GM12891 (cell line): ENCODE measurements at regions not wholly inside any gene's neighbourhood (a gene's known extent, or its start where the extent isn't known, plus 50 kb on each side); places are given as distances from the start of the nearest gene placed in this dataset.

Source experiments
- DNase-seq: peaks from one replicate; pipeline ENCODE4 v3.0.0; 2011; ENCODE audit warnings: low spot score; ENCODE audit not compliant: insufficient read length
- FAIRE-seq: peaks from 2 replicates; lab custom pipeline; 2011; peaks lifted over from hg19 to GRCh38; lab: Jason Lieb, UNC
- PAX5 ChIP-seq: IDR thresholded peaks from 2 replicates; pipeline ENCODE4 v1.6.1; 2011; ENCODE audit warnings: low read length, moderate library complexity, mild to moderate bottlenecking; ENCODE audit not compliant: insufficient read depth, severe bottlenecking
- POLR2A ChIP-seq: IDR thresholded peaks from 2 replicates; pipeline ENCODE4 v1.6.1; 2011; ENCODE audit warnings: low read depth, low read length, control low read depth
- POLR2AphosphoS5 ChIP-seq: IDR thresholded peaks from 2 replicates; pipeline ENCODE4 v1.6.1; 2011; ENCODE audit warnings: low read depth, low read length, control low read depth
- POU2F2 ChIP-seq: IDR thresholded peaks from 2 replicates; pipeline ENCODE4 v1.6.1; 2011; ENCODE audit warnings: low read depth, mild to moderate bottlenecking, control low read depth, low read length, moderate library complexity
- SPI1 ChIP-seq: IDR thresholded peaks from 2 replicates; pipeline ENCODE4 v1.6.1; 2011; ENCODE audit warnings: low read depth, low read length, control low read depth
- TAF1 ChIP-seq: IDR thresholded peaks from 2 replicates; pipeline ENCODE4 v1.6.1; 2011; ENCODE audit warnings: low read depth, low read length, control low read depth

- DNase-seq, result no peak
- FAIRE-seq, result no peak
- TF ChIP-seq PAX5, result no peak
- TF ChIP-seq POLR2AphosphoS5, result no peak
- no peak for TF ChIP-seq SPI1
- TF ChIP-seq TAF1, result no peak
- TF ChIP-seq POLR2A, result no peak
- no peak for TF ChIP-seq POU2F2
Observed at GRCh38 chr2:238567996-238568395, 141.3 kb downstream of the ASB1 start.

- no peak for DNase-seq
- no peak for FAIRE-seq
- no peak for TF ChIP-seq POU2F2
- TF ChIP-seq POLR2A, result no peak
- TF ChIP-seq SPI1, result no peak
- no peak for TF ChIP-seq TAF1
- no peak for TF ChIP-seq PAX5
- TF ChIP-seq POLR2AphosphoS5, result no peak
Observed at GRCh38 chr2:238568455-238569440, 142.0 kb downstream of the ASB1 start.

- no peak for FAIRE-seq
- no peak for DNase-seq
Observed at GRCh38 chr2:238569507-238570195, 142.9 kb downstream of the ASB1 start.

GRCh38 chr2:238570391-238570790, 143.7 kb downstream of the ASB1 start:
- FAIRE-seq (no peak), DNase-seq (no peak)
- TF ChIP-seq PAX5 (no peak), POLR2AphosphoS5 (no peak), SPI1 (no peak), POU2F2 (no peak), POLR2A (no peak), TAF1 (no peak)

More at GRCh38 chr2:238569507-238570195, 142.9 kb downstream of the ASB1 start:
- TF ChIP-seq TAF1, result no peak
- no peak for TF ChIP-seq POU2F2
- TF ChIP-seq SPI1, result no peak
- TF ChIP-seq POLR2A, result no peak
- TF ChIP-seq POLR2AphosphoS5, result no peak
- no peak for TF ChIP-seq PAX5

GRCh38 chr2:238570926-238571325, 144.2 kb downstream of the ASB1 start:
- FAIRE-seq, result no peak
- TF ChIP-seq TAF1, result no peak
- no peak for TF ChIP-seq POLR2AphosphoS5
- TF ChIP-seq POU2F2, result no peak
- TF ChIP-seq PAX5, result no peak
- no peak for TF ChIP-seq POLR2A
- no peak for TF ChIP-seq SPI1
- DNase-seq, result no peak

GRCh38 chr2:238571661-238572372, 145.1 kb downstream of the ASB1 start:
- DNase-seq (no peak), FAIRE-seq (no peak)
- TF ChIP-seq POLR2AphosphoS5 (no peak), SPI1 (no peak), TAF1 (no peak), POU2F2 (no peak), PAX5 (no peak), POLR2A (no peak)

- DNase-seq (peak; percentile 63), FAIRE-seq (no peak)
Observed at GRCh38 chr2:238573065-238573778, 146.5 kb downstream of the ASB1 start.

GRCh38 chr2:238573916-238574315, 147.2 kb downstream of the ASB1 start:
- FAIRE-seq, result no peak
- no peak for TF ChIP-seq POLR2AphosphoS5
- TF ChIP-seq SPI1, result no peak
- TF ChIP-seq TAF1, result no peak
- no peak for TF ChIP-seq PAX5
- no peak for TF ChIP-seq POU2F2
- TF ChIP-seq POLR2A, result no peak

More at GRCh38 chr2:238573065-238573778, 146.5 kb downstream of the ASB1 start:
- TF ChIP-seq PAX5, result no peak
- no peak for TF ChIP-seq POLR2A
- no peak for TF ChIP-seq TAF1
- no peak for TF ChIP-seq POU2F2
- no peak for TF ChIP-seq SPI1
- no peak for TF ChIP-seq POLR2AphosphoS5

More at GRCh38 chr2:238573916-238574315, 147.2 kb downstream of the ASB1 start:
- no peak for DNase-seq
